IgD-negative memory B cell (primary cell): ENCODE measurements at regions not wholly inside any gene's neighbourhood (a gene's known extent, or its start where the extent isn't known, plus 50 kb on each side); places are given as distances from the start of the nearest gene placed in this dataset.
"Not testable (repeated sequence)": the region's sequence is repeated elsewhere in the genome, so short reads cannot be mapped to it uniquely, and the experiment has no call there.

ENCODE experiments used
- H3K27ac Mint-ChIP-seq, 3 donors: one replicate each; pipeline ENCODE4 v1.8.0; 2020 to 2022; ENCODE audit warnings: mild to moderate bottlenecking in 3 of 3, mixed read lengths in 3 of 3, moderate library complexity in 1 of 3
- H3K27me3 Mint-ChIP-seq: one replicate; pipeline ENCODE4 v1.8.0; 2021; ENCODE audit warnings: mixed read lengths
- H3K36me3 Mint-ChIP-seq: one replicate; pipeline ENCODE4 v1.8.0; 2020; ENCODE audit warnings: mild to moderate bottlenecking, mixed read lengths
- H3K4me1 Mint-ChIP-seq, 3 donors: one replicate each; pipeline ENCODE4 v1.8.0; 2020 to 2022; ENCODE audit warnings: mixed read lengths in 3 of 3, mild to moderate bottlenecking in 1 of 3
- H3K4me3 Mint-ChIP-seq, 4 donors: one replicate each; pipeline ENCODE4 v1.8.0; 2020 to 2022; ENCODE audit warnings: mild to moderate bottlenecking in 4 of 4, mixed read lengths in 4 of 4, moderate library complexity in 3 of 4
- H3K9me3 Mint-ChIP-seq, 3 donors: one replicate each; pipeline ENCODE4 v1.8.0; 2020 to 2021; ENCODE audit warnings: mixed read lengths in 3 of 3, mild to moderate bottlenecking in 1 of 3

- not testable (repeated sequence) for H3K36me3 Mint-ChIP-seq, H3K9me3 Mint-ChIP-seq, H3K4me3 Mint-ChIP-seq, H3K4me1 Mint-ChIP-seq, H3K27ac Mint-ChIP-seq, H3K27me3 Mint-ChIP-seq
Observed at GRCh38 chr16:88232401-88233258, 150.1 kb upstream of the ZNF469 start.

GRCh38 chr16:88233621-88234420 lies 148.9 kb upstream of the ZNF469 start:
- not testable (repeated sequence) for H3K4me3 Mint-ChIP-seq, H3K27me3 Mint-ChIP-seq, H3K9me3 Mint-ChIP-seq, H3K4me1 Mint-ChIP-seq, H3K27ac Mint-ChIP-seq, H3K36me3 Mint-ChIP-seq

- not testable (repeated sequence) for H3K36me3 Mint-ChIP-seq, H3K27me3 Mint-ChIP-seq, H3K27ac Mint-ChIP-seq, H3K9me3 Mint-ChIP-seq, H3K4me3 Mint-ChIP-seq, H3K4me1 Mint-ChIP-seq
Observed at GRCh38 chr16:88234421-88235271, 148.1 kb upstream of the ZNF469 start.

- Mint-ChIP-seq H3K27me3 (peaks cover 12% of the 10 kb centered on the region), H3K27ac (peak overlapping the region in 1 of 3 donors; percentile 44)
- not testable (repeated sequence) for H3K4me3 Mint-ChIP-seq, H3K36me3 Mint-ChIP-seq, H3K4me1 Mint-ChIP-seq, H3K9me3 Mint-ChIP-seq
Observed at GRCh38 chr16:88235691-88236090, 147.1 kb upstream of the ZNF469 start.

GRCh38 chr16:88236229-88236628 lies 146.5 kb upstream of the ZNF469 start:
- not testable (repeated sequence) for H3K4me1 Mint-ChIP-seq, H3K4me3 Mint-ChIP-seq, H3K9me3 Mint-ChIP-seq, H3K27ac Mint-ChIP-seq, H3K36me3 Mint-ChIP-seq
- H3K27me3 Mint-ChIP-seq: peaks cover 15% of the 10 kb centered on the region

GRCh38 chr16:88237314-88237713 lies 145.4 kb upstream of the ZNF469 start:
- H3K9me3 Mint-ChIP-seq, H3K4me1 Mint-ChIP-seq, H3K4me3 Mint-ChIP-seq, H3K36me3 Mint-ChIP-seq: not testable (repeated sequence)
- peak overlapping the region in 1 of 3 donors; percentile 77 for H3K27ac Mint-ChIP-seq
- H3K27me3 Mint-ChIP-seq: peaks cover 15% of the 10 kb centered on the region

GRCh38 chr16:88237761-88238415 lies 144.9 kb upstream of the ZNF469 start:
- not testable (repeated sequence) for H3K9me3 Mint-ChIP-seq, H3K4me1 Mint-ChIP-seq, H3K4me3 Mint-ChIP-seq, H3K36me3 Mint-ChIP-seq
- H3K27me3 Mint-ChIP-seq: peaks cover 15% of the 10 kb centered on the region
- H3K27ac Mint-ChIP-seq: peak overlapping the region in 1 of 3 donors; percentile 77

GRCh38 chr16:88238732-88239274 lies 144.0 kb upstream of the ZNF469 start:
- peaks cover 15% of the 10 kb centered on the region for H3K27me3 Mint-ChIP-seq
- not testable (repeated sequence) for H3K36me3 Mint-ChIP-seq, H3K4me3 Mint-ChIP-seq, H3K9me3 Mint-ChIP-seq, H3K4me1 Mint-ChIP-seq, H3K27ac Mint-ChIP-seq

GRCh38 chr16:88240118-88240517 lies 142.6 kb upstream of the ZNF469 start:
- H3K4me3 Mint-ChIP-seq, H3K9me3 Mint-ChIP-seq, H3K4me1 Mint-ChIP-seq, H3K36me3 Mint-ChIP-seq: not testable (repeated sequence)
- peaks cover 15% of the 10 kb centered on the region for H3K27me3 Mint-ChIP-seq
- peak overlapping the region in 1 of 3 donors; percentile 82 for H3K27ac Mint-ChIP-seq

- not testable (repeated sequence) for H3K4me3 Mint-ChIP-seq, H3K36me3 Mint-ChIP-seq, H3K27ac Mint-ChIP-seq, H3K4me1 Mint-ChIP-seq, H3K9me3 Mint-ChIP-seq
- H3K27me3 Mint-ChIP-seq: peaks cover 15% of the 10 kb centered on the region
Observed at GRCh38 chr16:88240776-88241175, 142.0 kb upstream of the ZNF469 start.

- not testable (repeated sequence) for H3K27ac Mint-ChIP-seq, H3K4me3 Mint-ChIP-seq, H3K4me1 Mint-ChIP-seq, H3K36me3 Mint-ChIP-seq, H3K9me3 Mint-ChIP-seq
- H3K27me3 Mint-ChIP-seq: peaks cover 14% of the 10 kb centered on the region
Observed at GRCh38 chr16:88241404-88242311, 141.1 kb upstream of the ZNF469 start.

GRCh38 chr16:88242312-88243295 lies 140.2 kb upstream of the ZNF469 start:
- not testable (repeated sequence) for H3K36me3 Mint-ChIP-seq, H3K4me3 Mint-ChIP-seq, H3K9me3 Mint-ChIP-seq, H3K27ac Mint-ChIP-seq, H3K4me1 Mint-ChIP-seq
- peaks cover 14% of the 10 kb centered on the region for H3K27me3 Mint-ChIP-seq

GRCh38 chr16:88243921-88244320 lies 138.8 kb upstream of the ZNF469 start:
- not testable (repeated sequence) for H3K36me3 Mint-ChIP-seq, H3K27me3 Mint-ChIP-seq, H3K9me3 Mint-ChIP-seq, H3K27ac Mint-ChIP-seq, H3K4me3 Mint-ChIP-seq, H3K4me1 Mint-ChIP-seq
